ENCODE measurements at regions not wholly inside any gene's neighbourhood (a gene's known extent, or its start where the extent isn't known, plus 50 kb on each side); places are given as distances from the start of the nearest gene placed in this dataset.
"Not testable (repeated sequence)": the region's sequence is repeated elsewhere in the genome, so short reads cannot be mapped to it uniquely, and the experiment has no call there.

DNA sequence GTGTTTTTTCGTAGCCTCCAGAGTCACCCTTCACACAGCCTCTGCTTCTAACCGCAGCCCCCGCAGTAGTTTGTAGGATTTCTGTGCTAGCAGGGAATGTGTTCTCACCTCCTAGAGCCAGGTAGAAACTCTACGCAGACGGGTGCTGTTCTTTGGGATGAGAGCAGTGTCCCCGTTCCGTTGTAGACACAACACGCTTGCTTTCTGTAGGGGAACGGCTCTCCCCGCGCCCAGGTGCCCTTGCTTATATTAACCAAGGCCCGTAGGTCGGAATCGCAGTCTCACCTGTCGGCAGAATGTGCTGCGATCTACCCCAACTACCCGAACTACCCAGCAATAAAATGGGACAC lies 111.8 kb upstream of the NBPF11 start:
- Mint-ChIP-seq H3K27ac (ENCODE audit: unreplicated experiment) (peak overlapping the region; percentile 51), H3K4me1 (ENCODE audit: unreplicated experiment) (peaks cover 13% of the 10 kb centered on the region), H3K4me3 (ENCODE audit: unreplicated experiment) (peak overlapping the region; percentile 81), H3K36me3 (ENCODE audit: unreplicated experiment) (no peaks in the 10 kb centered on the region), H3K27me3 (ENCODE audit: unreplicated experiment) (peaks cover 60% of the 10 kb centered on the region), H3K9me3 (ENCODE audit: unreplicated experiment) (no peaks in the 10 kb centered on the region)
- no peak for TF ChIP-seq CTCF (IDR thresholded peaks at IDR 0.05)
- DNase-seq (ENCODE audit: extremely low spot score, unreplicated experiment) = no peak

- DNase-seq (ENCODE audit: extremely low spot score, unreplicated experiment) = no peak
- no peaks in the 10 kb centered on the region for H3K36me3 Mint-ChIP-seq (ENCODE audit: unreplicated experiment)
- no peak for TF ChIP-seq CTCF (IDR thresholded peaks at IDR 0.05)
- peak overlapping the region; percentile 81 for H3K4me3 Mint-ChIP-seq (ENCODE audit: unreplicated experiment)
- H3K27me3 Mint-ChIP-seq (ENCODE audit: unreplicated experiment) = peaks cover 60% of the 10 kb centered on the region
- H3K27ac Mint-ChIP-seq (ENCODE audit: unreplicated experiment) = peak overlapping the region; percentile 33
- no peaks in the 10 kb centered on the region for H3K9me3 Mint-ChIP-seq (ENCODE audit: unreplicated experiment)
- peaks cover 13% of the 10 kb centered on the region for H3K4me1 Mint-ChIP-seq (ENCODE audit: unreplicated experiment)
These were observed 111.2 kb upstream of the NBPF11 start for GRCh38 chr1:148263128-148263905.

- H3K27ac Mint-ChIP-seq (ENCODE audit: unreplicated experiment); H3K9me3 Mint-ChIP-seq (ENCODE audit: unreplicated experiment); H3K36me3 Mint-ChIP-seq (ENCODE audit: unreplicated experiment); H3K4me3 Mint-ChIP-seq (ENCODE audit: unreplicated experiment); DNase-seq (ENCODE audit: extremely low spot score, unreplicated experiment): not testable (repeated sequence)
- H3K27me3 Mint-ChIP-seq (ENCODE audit: unreplicated experiment) = peaks cover 58% of the 10 kb centered on the region
- peaks cover 13% of the 10 kb centered on the region for H3K4me1 Mint-ChIP-seq (ENCODE audit: unreplicated experiment)
These were observed 109.6 kb upstream of the NBPF11 start for GRCh38 chr1:148261684-148262083.

- H3K27ac Mint-ChIP-seq (ENCODE audit: unreplicated experiment); H3K4me3 Mint-ChIP-seq (ENCODE audit: unreplicated experiment); H3K9me3 Mint-ChIP-seq (ENCODE audit: unreplicated experiment); H3K36me3 Mint-ChIP-seq (ENCODE audit: unreplicated experiment); DNase-seq (ENCODE audit: extremely low spot score, unreplicated experiment); H3K4me1 Mint-ChIP-seq (ENCODE audit: unreplicated experiment): not testable (repeated sequence)
- peaks cover 41% of the 10 kb centered on the region for H3K27me3 Mint-ChIP-seq (ENCODE audit: unreplicated experiment)
These were observed 105.8 kb upstream of the NBPF11 start for GRCh38 chr1:148257886-148258285.

DNA sequence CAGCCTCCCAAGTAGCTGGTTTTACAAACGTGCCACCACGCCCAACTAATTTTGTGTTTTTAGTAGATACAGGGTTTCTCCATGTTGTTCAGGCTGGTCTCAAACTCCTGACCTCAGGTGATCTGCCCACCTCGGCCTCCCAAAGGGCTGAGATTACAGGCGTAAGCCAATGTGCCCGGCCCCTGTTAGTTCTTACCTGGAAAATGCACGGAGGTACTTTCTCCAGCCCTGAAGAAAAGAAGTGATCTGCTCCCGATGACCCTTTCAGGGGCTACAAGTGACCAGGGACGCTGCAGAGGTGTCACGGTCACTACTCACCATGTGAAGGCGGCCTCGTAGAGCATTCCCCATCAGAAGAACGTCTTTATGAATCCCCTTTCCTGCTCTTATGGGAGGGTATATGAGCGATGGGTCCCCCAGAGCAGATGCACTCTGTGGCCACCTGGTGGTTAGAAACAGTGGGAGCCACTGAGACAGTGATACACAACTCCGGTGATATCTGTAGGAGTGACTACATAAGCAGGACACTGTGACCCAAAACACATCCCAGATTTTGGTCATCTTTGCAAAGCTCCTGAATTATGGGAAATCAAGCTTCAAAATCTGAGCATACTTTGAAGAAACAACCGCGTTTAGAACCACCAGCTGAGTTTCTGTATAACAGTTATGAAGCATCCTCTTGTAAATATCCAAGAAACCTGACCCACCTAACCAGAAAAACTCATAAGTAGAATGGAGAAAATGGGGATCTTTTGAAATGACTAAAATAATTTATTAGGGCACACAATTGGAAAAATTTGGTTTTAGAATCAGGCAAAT lies 102.7 kb upstream of the NBPF11 start:
- not testable (repeated sequence) for DNase-seq (ENCODE audit: extremely low spot score, unreplicated experiment); H3K36me3 Mint-ChIP-seq (ENCODE audit: unreplicated experiment); H3K4me3 Mint-ChIP-seq (ENCODE audit: unreplicated experiment); H3K4me1 Mint-ChIP-seq (ENCODE audit: unreplicated experiment); H3K27ac Mint-ChIP-seq (ENCODE audit: unreplicated experiment); H3K9me3 Mint-ChIP-seq (ENCODE audit: unreplicated experiment)
- peaks cover 12% of the 10 kb centered on the region for H3K27me3 Mint-ChIP-seq (ENCODE audit: unreplicated experiment)
- TF ChIP-seq CTCF (IDR thresholded peaks at IDR 0.05) = peak; percentile 55

DNA sequence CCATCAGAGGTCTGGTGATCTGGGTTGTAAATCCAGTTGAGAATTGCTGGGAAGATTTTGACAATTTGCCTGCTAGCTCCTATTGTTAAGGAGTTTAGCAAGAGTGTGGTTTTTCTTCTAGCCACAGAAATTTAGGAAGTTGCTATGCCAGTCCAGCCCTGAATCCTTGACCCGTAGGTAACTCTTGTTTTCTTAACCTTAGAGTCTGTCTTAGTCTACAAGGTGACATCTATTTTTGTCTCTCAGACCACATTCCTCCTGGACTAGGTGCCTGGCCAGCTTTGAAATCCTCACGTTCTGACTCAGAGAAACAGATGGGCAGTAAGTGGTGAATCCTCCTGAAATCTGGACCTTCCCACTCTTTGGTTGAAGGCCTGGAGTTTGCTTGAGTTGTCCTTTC lies 101.7 kb upstream of the NBPF11 start:
- H3K36me3 Mint-ChIP-seq (ENCODE audit: unreplicated experiment); H3K9me3 Mint-ChIP-seq (ENCODE audit: unreplicated experiment); H3K4me3 Mint-ChIP-seq (ENCODE audit: unreplicated experiment); H3K27ac Mint-ChIP-seq (ENCODE audit: unreplicated experiment); DNase-seq (ENCODE audit: extremely low spot score, unreplicated experiment); H3K27me3 Mint-ChIP-seq (ENCODE audit: unreplicated experiment); H3K4me1 Mint-ChIP-seq (ENCODE audit: unreplicated experiment): not testable (repeated sequence)

DNA sequence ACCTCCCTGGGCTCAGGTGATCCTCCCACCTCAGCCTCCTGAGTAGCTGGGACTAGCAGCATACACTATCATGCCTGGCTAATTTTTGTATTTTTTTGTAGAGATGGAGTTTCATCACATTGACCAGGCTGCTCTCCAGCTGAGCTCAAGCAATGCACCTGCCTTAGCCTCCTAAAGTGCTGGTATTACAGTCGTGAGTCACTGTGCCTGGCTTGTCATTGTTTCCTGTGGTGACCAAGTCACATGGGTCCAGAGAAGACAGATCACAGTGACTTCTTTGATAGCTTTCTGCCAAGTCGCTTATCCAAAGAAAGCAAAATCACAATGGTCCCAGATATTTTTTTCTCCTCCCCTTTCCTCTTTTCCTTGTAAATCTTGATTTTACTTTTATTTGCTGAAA lies 96.7 kb upstream of the NBPF11 start:
- H3K36me3 Mint-ChIP-seq (ENCODE audit: unreplicated experiment); H3K4me1 Mint-ChIP-seq (ENCODE audit: unreplicated experiment); H3K27ac Mint-ChIP-seq (ENCODE audit: unreplicated experiment); H3K9me3 Mint-ChIP-seq (ENCODE audit: unreplicated experiment); H3K4me3 Mint-ChIP-seq (ENCODE audit: unreplicated experiment); H3K27me3 Mint-ChIP-seq (ENCODE audit: unreplicated experiment); DNase-seq (ENCODE audit: extremely low spot score, unreplicated experiment): not testable (repeated sequence)

GRCh38 chr1:148246258-148246861 lies 94.3 kb upstream of the NBPF11 start:
- H3K9me3 Mint-ChIP-seq (ENCODE audit: unreplicated experiment) = not testable (repeated sequence)

GRCh38 chr1:148245843-148246242 lies 93.8 kb upstream of the NBPF11 start:
- not testable (repeated sequence) for H3K36me3 Mint-ChIP-seq (ENCODE audit: unreplicated experiment)

More at GRCh38 chr1:148246258-148246861, 94.3 kb upstream of the NBPF11 start:
- not testable (repeated sequence) for H3K4me1 Mint-ChIP-seq (ENCODE audit: unreplicated experiment); H3K27ac Mint-ChIP-seq (ENCODE audit: unreplicated experiment); H3K36me3 Mint-ChIP-seq (ENCODE audit: unreplicated experiment); H3K4me3 Mint-ChIP-seq (ENCODE audit: unreplicated experiment); H3K27me3 Mint-ChIP-seq (ENCODE audit: unreplicated experiment); DNase-seq (ENCODE audit: extremely low spot score, unreplicated experiment)

More at GRCh38 chr1:148245843-148246242, 93.8 kb upstream of the NBPF11 start:
- not testable (repeated sequence) for H3K9me3 Mint-ChIP-seq (ENCODE audit: unreplicated experiment); DNase-seq (ENCODE audit: extremely low spot score, unreplicated experiment); H3K4me1 Mint-ChIP-seq (ENCODE audit: unreplicated experiment); H3K4me3 Mint-ChIP-seq (ENCODE audit: unreplicated experiment); H3K27me3 Mint-ChIP-seq (ENCODE audit: unreplicated experiment); H3K27ac Mint-ChIP-seq (ENCODE audit: unreplicated experiment)

Measured in osteocyte (in vitro differentiated cells).